Upper lobe of left lung (tissue), 4 donors: ENCODE measurements at regions not wholly inside any gene's neighbourhood (a gene's known extent, or its start where the extent isn't known, plus 50 kb on each side); places are given as distances from the start of the nearest gene placed in this dataset.

ENCODE experiments used
- EP300 ChIP-seq, 4 donors: sonication (generic); formaldehyde crosslinking; IDR thresholded peaks; one replicate each; pipeline ENCODE4 v1.5.1; 2017; ENCODE audit warnings: antibody characterized with exemption in 4 of 4, control low read depth in 2 of 4
- POLR2A ChIP-seq, 4 donors: fragments of 450-650 bp; IDR thresholded peaks; one replicate each; pipeline ENCODE4 v1.5.1; 2016 to 2017; ENCODE audit warnings: antibody characterized with exemption in 4 of 4, mild to moderate bottlenecking in 2 of 4
- POLR2AphosphoS5 ChIP-seq, 2 donors: sonication (generic); formaldehyde crosslinking; IDR thresholded peaks; one replicate each; pipeline ENCODE4 v1.5.1; 2017; ENCODE audit warnings: antibody characterized with exemption in 2 of 2
- TF ChIP-seq, protein P1 (sequence below), 6 experiments: fragments of 450-650 bp in 4 of 6; fragments of 200-600 bp in 2 of 6; sonication (generic) in 2 of 6; IDR thresholded peaks; one replicate each; pipeline ENCODE4 v1.5.1; 2016 to 2019; ENCODE audit warnings: antibody characterized with exemption in 6 of 6

DNA sequence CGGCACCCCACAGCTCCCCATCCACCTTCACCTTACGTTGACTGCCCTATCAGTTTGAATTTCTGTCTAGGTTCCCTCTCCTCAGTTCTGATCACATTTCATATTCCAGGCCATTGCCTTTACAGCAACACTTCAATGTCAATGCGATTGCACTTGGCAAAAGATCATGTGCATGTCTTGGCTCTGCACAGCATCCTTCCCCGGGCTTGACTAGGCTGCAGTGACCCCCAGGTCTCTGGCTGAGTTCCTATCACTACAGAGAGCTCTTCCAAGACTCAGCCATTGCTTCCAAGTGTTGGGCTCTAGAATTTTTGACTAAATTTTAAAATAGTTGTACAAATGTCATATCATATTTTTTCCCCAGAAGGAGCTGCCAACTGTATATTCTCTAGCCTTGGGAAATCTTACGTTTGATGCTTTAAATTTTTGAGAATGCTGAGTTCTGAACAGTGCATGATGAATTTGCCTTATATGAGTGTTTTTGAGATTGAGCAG lies 103.8 kb upstream of the NEDD4L start:
- TF ChIP-seq POLR2A (IDR thresholded peaks at IDR 0.05) (no peak), POLR2AphosphoS5 (IDR thresholded peaks at IDR 0.05) (no peak), EP300 (IDR thresholded peaks at IDR 0.05) (no peak)
- TF ChIP-seq, protein P1, sequence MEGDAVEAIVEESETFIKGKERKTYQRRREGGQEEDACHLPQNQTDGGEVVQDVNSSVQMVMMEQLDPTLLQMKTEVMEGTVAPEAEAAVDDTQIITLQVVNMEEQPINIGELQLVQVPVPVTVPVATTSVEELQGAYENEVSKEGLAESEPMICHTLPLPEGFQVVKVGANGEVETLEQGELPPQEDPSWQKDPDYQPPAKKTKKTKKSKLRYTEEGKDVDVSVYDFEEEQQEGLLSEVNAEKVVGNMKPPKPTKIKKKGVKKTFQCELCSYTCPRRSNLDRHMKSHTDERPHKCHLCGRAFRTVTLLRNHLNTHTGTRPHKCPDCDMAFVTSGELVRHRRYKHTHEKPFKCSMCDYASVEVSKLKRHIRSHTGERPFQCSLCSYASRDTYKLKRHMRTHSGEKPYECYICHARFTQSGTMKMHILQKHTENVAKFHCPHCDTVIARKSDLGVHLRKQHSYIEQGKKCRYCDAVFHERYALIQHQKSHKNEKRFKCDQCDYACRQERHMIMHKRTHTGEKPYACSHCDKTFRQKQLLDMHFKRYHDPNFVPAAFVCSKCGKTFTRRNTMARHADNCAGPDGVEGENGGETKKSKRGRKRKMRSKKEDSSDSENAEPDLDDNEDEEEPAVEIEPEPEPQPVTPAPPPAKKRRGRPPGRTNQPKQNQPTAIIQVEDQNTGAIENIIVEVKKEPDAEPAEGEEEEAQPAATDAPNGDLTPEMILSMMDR (IDR thresholded peaks at IDR 0.05), result no peak
